HG02642 (cell line): ENCODE measurements at regions not wholly inside any gene's neighbourhood (a gene's known extent, or its start where the extent isn't known, plus 50 kb on each side); places are given as distances from the start of the nearest gene placed in this dataset.
"Not testable (repeated sequence)": the region's sequence is repeated elsewhere in the genome, so short reads cannot be mapped to it uniquely, and the experiment has no call there.

Experiments used
- ATAC-seq: cut with Tn5 transposase; IDR thresholded peaks from one replicate; pipeline ENCODE4 v1.9.1; 2021; ENCODE audit warnings: mild to moderate bottlenecking; ENCODE audit not compliant: unreplicated experiment, poor library complexity

DNA sequence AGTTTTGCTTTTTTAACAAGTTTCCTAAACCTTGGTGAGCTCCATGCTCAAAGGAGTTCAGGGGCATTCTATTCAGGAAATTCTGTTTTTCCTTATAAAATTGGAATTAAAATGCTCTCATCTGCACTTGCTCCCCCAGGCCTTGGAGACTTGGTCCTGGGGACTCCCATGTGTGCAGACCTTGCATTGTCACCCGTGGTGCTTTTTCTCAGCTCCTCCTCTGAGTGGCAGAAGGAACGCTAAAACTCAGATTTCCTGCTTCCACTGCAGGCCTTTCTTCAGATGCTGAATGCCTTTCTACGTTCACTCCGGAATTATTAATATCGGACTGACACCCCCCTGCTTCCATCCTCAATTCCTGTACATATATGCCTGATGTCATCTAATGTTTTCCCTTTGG lies 248.7 kb upstream of the RREB1 start:
- ATAC-seq = no peak

DNA sequence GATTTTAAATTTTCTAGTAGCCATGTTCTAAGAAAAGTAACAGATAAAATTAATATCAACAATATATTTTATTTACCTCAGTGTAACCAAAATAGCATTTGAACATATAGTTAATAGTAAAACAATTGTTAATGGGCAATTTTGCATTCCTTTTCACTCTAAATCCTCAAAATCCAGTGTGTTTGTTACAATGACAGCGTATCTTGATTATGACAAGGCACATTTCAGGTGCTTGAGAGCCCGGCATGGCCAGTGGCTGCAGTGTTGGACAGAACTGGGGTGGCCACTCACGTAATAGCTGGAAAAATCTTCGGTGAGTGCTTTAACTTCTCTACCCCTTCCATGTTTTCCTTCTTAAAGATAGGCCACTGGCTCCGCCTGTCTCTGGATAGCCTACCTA lies 248.0 kb upstream of the RREB1 start:
- ATAC-seq = no peak

DNA sequence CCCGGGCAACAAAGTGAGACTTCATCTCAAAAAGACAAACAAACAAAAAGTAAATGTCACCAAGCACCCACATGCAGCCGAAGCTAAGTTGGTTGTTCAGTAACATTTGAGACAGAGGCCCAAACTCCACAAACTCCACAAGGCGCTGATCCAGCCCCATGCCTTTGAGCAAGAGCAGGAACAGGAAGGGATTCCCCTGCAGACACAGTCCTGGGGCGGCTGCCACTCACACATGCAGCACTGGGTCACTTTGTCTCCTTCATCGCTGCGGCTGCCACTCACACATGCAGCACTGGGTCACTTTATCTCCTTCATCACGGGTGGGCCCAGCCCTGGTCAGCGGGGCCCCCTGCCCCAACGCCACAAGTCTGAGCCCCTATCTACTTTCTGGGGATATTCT lies 246.9 kb upstream of the RREB1 start:
- ATAC-seq = no peak

DNA sequence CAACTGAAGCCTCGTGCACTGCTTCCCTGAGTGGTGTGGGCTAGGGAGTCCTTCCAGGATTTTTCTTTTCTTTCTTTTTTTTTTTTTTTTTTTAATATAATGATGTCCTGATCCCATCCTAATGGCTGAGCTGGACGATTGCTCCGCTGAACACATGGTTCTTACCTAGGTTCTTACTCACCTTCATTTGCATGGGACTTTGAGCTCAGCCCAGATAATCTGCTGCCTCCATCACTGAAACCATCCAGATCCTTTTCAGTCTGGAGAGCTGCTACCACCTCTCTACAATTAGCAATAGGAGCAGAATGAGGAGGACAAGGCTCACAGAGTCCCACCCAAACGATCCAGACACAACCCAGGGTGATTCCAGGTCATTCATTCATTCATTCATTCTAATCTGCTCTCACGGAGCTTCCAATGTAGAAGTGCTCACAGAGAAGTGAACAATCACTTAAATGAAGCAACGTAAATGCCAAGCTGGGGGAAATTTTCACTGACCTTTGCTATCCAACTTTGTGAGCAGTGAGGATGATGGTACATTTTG lies 246.3 kb upstream of the RREB1 start:
- ATAC-seq = no peak

DNA sequence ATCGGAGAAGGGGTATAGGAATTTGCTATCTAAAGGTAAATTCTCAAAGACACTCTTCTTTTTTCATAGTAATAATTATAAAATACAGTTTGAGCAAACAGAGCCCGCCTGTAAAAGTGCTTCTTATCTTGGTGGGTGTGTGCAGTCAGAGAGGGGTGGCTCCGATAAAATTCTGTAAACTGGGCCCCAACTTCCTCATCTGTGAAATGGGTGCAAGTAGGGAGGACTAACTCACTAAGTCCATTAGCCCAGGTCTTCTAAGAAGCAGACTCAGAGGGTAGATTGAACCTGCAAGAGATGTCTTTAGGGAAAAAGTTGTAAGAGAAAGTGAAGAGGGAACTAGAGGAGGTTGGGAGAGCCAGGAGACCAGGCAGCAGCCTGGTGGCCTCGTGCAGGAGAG lies 245.8 kb upstream of the RREB1 start:
- ATAC-seq = no peak

DNA sequence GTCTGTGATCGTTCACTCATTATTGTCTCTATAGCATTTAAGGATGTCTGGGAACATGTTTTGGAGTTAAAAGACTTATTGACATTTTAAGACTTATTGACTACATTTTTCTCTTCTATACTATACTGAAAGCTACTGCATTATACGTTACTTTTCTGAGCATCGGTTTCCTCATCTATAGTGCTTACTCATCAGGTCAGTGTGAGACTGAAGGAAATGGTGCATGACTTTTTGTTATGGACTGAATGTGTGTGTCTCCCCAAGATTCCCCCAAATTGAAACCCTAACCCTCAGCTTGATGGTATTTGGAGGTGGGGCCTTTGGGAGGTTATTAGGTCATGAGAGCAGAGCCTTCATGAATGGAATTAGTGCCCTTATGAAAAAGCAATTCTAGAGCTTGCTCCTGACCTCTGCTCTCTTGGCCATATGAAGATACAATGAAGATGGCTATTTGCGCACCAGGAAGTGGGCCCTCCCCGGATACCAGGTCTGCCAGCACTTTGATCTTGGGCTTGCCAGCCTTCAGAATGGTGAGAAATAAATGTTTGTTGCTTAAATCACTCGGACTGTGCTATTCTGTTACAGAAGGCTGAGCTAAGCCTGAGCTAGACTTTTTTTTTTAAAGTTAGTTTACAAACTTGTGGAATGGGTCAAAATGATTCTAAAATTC lies 243.7 kb upstream of the RREB1 start:
- no peak for ATAC-seq

DNA sequence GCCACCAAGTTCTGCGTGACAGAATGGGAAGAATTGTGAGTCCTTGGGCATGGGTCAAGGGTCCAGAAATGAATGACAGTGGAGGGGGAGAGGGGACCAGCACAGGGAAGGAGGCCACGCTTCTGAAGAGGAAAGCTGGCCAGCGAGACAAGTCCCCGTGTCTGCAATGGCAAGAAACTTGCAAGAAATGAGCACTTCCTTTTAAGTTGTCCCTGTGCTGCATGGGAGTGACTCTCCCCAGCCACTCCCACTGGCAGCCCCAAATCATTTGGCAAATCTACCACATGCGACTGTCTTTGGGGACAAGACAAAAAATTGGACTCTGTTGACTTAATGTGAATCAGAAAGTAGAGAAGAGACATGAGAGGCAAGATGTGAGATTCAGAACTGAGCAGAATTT lies 242.2 kb upstream of the RREB1 start:
- ATAC-seq = no peak

DNA sequence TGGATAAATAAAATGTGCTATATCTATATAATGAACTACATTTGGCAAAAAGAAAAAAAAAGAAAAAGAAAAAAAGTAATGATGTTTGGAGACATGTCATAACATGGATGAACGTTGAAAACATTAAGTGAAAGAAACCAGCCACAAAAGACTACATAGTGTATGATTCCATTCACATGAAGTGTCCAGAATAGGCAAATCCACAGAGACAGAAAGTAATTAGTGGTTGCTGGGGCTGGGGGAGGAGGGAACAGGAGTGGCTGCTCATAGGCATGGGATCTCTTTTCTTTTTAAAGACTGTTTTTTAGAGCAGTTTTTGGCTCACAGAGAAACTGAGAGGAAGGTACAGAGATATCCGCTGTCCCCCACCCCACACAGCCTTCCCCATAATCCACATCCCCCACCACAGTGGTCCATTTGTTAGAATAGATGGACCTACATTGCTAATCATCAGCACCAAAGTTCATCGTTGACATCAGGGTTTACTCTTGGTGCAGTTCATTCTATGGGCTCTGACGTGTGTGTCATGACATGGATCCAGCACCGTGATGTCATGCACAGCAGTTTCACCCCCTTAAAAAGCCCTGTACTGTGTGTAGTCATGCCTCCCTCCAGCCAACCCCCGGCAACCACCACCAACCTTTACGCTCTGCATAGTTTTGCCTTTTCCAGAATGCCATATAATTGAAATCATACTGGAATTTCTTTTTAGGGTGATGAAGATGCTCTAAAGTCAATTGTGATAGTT lies 240.9 kb upstream of the RREB1 start:
- no peak for ATAC-seq

DNA sequence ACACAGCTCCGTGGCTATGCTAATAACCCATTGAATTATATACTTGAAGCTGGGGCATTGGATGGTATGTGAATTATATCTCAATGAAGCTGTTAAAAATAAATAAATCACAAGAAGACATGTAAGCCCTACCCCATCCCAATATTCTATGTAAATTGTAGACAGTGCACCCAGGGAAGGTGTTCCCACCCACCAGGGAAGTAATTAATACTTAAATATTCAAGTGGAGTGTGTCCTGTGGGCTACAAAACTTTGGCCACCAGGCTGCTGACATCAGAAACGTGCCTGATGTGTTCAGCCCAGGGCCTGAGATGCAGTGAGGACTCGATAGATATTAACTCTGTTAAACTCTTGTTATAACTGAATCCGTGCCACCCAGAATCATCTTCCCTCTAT lies 240.4 kb upstream of the RREB1 start:
- ATAC-seq = no peak

DNA sequence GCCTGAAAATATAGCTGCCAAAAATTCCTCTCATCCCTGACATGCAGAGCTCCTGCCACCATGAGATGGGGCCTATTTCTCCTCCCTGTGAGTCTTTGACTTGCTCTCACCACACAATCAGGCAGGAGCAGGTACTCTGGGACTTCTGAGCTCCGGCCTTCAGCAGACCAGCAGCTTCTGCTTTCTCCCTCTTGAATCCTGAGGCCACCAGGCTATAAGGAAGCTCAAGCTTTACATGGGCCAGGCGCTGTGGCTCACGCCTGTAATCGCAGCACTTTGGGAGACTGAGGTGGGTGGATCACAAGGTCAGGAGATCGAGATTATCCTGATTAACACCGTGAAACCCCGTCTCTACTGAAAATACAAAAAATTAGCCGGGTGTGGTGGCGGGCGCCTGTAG lies 238.7 kb upstream of the RREB1 start:
- ATAC-seq = no peak

DNA sequence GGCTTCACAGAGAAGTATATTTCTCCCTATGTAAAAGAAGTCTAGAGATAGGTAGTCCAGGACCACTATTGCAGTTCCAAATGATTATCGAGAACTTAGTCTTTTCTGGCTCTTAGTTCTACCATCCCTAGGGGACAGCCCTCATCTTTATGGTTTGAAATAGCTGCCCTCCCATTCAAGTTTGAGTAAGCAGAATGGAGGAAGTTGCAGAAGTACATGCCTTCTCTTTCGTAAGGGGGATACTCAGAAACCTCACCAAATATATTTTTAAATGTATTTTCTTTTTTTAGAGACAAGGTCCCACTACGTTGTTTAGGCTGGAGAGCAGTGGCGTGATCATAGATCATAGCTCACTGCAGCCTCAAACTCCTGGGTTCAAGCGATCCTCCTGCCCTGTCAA lies 236.8 kb upstream of the RREB1 start:
- no peak for ATAC-seq

DNA sequence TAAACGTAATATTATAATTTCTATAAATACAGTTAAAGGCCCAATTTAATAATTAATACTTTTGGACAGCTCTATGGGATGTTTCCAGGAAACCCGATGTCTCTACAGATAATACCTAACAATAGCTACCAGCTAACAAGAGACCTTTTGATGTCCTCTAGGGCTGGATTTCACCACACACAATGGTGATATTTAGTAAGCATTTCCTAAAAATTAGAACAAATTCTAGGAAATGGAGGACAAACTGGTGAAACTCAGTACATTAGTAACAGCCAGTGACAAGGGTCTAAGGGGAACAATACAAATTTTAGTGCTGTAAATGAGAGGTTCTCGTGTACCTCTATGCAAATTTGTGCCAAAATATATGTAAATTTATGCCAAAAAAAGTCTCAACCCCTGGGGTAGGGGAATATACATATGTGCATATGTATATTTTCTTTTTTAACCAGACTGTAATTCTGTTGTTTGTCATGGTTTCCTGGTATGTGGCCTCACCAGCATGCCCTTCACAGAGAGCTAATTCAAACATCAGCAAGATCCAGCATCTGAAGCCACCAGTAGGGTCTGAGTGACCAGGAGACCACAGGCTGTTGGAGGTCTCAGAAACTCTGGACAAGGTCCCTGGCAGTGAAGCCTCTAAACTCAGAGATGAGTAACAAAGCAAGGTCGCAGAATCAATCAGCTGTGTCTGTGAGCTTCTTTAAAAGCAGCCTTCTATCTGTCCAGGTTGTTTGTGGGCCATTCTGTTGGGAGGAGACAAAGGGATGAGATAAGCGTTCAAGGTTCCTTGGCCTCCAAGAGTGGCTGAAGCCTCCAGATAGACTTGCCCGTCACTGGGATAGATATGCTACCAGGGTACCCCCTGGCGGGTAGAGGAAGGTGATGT lies 235.1 kb upstream of the RREB1 start:
- ATAC-seq = no peak

DNA sequence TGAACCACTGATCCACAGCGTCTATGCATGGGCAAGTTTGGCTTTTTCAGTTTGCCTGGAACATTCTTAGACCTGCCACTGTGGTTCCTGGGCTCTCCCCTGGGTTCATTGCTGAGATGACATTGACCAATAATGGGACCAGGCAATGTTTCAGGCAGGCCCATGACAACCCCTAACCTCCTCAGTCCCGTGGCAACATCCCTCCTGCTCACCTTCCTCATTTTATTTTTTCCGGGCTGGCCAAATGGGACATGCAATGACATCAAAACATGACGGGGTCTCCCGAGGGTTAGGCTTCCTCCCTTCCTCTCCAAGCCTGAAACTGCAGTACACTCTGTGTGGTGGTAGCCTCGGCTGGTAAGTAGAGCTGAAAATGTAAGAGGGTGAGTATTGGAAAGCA lies 234.0 kb upstream of the RREB1 start:
- no peak for ATAC-seq

DNA sequence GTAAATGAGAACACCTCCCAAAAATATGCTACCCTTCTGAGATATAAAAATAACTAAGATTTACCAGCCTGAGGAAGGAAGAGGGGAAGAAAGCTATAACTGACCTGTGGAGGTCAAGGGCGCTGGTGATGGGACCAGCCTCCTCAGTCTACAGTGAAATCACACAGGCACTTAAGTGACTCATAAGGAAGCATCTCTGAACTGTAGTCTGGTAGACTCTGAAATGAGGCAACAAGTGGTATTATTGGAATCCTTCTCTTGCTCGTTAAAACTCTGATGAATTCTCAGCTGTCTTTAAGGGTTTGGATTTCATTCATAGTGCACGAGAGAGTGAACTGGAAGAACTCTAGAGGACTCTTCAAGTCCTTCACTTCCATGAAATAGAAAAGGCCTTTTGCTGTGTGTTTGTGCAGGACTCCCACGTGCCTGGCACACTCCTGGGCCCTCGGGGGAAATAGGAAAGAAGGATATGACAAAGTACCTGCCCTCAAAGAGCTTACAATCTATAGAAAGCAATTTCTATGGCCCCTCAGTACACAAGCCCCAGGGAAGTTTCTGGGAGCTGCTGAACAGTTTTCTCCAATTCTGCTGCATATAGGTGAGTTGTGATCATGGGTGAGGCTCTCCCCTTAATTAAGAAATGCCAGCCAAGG lies 231.8 kb upstream of the RREB1 start:
- no peak for ATAC-seq

DNA sequence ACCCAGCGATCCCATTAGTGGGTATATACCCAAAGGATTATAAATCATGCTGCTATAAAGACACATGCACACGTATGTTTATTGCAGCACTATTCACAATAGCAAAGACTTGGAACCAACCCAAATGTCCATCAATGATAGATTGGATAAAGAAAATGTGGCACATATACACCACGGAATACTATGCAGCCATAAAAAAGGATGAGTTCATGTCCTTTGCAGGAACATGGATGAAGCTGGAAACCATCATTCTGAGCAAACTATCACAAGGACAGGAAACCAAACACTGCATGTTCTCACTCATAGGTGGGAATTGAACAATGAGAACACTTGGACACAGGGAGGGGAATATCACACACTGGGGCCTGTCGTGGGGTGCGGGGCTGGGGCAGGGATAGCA lies 230.0 kb upstream of the RREB1 start:
- ATAC-seq = not testable (repeated sequence)

DNA sequence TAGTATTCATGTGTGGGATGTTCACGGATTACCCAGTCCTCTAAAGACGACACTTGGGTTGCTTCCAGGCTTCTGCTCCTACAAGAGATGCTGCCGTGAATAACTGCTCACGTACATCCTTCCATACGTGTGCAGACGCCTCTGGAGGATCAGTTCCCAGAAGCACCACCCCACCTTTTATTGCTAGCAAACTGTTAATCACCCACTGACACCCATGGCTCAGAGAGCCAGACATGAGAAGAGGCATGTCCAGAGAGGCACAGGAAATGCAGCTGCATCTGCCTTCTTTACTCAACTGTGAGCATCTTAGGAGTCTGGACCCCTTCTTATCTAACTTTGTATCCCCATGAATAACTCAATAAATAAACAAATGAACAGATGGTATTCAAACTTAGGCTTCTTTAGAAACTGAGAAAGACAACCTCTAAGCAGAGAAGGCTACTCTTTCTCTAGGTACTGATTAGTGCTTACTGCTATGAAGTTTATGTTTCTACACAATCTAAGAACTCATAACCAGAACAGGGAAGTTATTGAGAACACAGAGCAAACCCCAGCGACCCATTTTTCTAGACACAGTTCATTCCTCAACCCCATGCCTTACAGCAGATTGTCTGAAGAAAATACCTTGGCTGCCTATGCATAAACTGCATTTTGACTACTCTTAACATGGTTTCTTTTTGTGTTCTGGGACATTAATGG lies 228.7 kb upstream of the RREB1 start:
- no peak for ATAC-seq

DNA sequence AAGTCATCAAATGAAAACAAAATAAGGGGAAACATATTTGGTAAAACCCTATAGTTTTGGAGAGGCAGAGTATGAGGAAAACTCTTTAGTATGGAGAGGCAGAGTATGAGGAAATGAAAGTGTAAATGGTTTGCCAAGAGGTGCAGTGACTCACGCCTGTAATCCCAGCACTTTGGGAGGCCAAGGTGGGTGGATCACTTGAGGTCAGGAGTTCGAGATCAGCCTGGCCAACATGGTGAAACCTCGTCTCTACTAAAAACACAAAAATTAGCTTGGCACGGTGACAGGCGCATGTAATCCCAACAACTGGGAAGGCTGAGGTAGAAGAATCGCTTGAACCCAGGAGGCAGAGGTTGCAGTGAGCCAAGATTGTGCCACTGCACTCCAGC lies 228.2 kb upstream of the RREB1 start:
- ATAC-seq = not testable (repeated sequence)

DNA sequence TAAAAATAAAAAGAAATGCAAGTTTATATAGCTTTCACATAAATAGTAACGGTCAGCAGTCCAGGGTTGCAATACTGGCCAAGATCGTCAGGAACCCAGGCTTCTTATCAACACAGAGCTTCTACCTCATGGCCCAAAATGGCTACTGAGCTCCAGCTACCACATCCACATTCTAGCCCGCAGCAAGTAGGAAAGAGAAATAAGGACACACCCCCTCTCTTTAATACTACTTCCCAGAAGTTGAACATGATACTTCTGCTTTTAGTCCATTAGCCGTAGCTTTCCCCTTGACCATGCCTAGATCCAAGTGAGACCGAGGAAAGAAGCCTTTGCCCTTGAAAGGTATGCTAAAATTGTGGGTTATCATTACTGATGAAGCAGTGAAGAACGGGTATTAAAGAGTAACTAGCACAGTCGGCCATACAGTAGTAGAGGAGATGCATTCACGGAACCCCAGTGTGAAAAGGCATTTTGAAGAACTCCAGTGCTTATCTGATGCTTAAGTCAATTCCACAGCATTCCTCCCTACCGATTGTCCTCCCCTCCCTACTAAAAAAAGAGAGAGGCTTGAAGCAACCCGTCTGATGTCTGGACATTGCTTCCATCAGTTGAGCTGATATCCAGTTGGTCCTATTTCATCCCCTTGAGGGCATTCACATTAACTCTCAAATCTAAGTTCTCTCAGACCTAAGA lies 226.9 kb upstream of the RREB1 start:
- ATAC-seq = no peak
